HG03139 (cell line): ENCODE measurements at regions not wholly inside any gene's neighbourhood (a gene's known extent, or its start where the extent isn't known, plus 50 kb on each side); places are given as distances from the start of the nearest gene placed in this dataset.
"Not testable (repeated sequence)": the region's sequence is repeated elsewhere in the genome, so short reads cannot be mapped to it uniquely, and the experiment has no call there.

ENCODE experiments used
- ATAC-seq: cut with Tn5 transposase; IDR thresholded peaks from one replicate; pipeline ENCODE4 v1.9.1; 2021; ENCODE audit not compliant: unreplicated experiment

- no peak for ATAC-seq
These were observed 57.7 kb downstream of the RAD51AP2 start for GRCh38 chr2:17460371-17461086.

- ATAC-seq = no peak
These were observed 62.9 kb downstream of the RAD51AP2 start for GRCh38 chr2:17455343-17455742.

- ATAC-seq = not testable (repeated sequence)
These were observed 72.0 kb downstream of the RAD51AP2 start for GRCh38 chr2:17446191-17446590.

- ATAC-seq = no peak
These were observed 72.5 kb downstream of the RAD51AP2 start for GRCh38 chr2:17445744-17446143.

- no peak for ATAC-seq
These were observed 75.9 kb downstream of the RAD51AP2 start for GRCh38 chr2:17442334-17442733.

- ATAC-seq = no peak
These were observed 76.5 kb downstream of the RAD51AP2 start for GRCh38 chr2:17441790-17442189.

- ATAC-seq = no peak
These were observed 77.0 kb downstream of the RAD51AP2 start for GRCh38 chr2:17441055-17441771.

- no peak for ATAC-seq
These were observed 87.9 kb downstream of the RAD51AP2 start for GRCh38 chr2:17430326-17430725.

- no peak for ATAC-seq
These were observed 89.1 kb downstream of the RAD51AP2 start for GRCh38 chr2:17429130-17429529.

GRCh38 chr2:17427401-17427800, 90.8 kb downstream of the RAD51AP2 start:
- ATAC-seq = no peak

GRCh38 chr2:17426743-17427142, 91.5 kb downstream of the RAD51AP2 start:
- ATAC-seq = no peak

- ATAC-seq = no peak
These were observed 96.2 kb downstream of the RAD51AP2 start for GRCh38 chr2:17422061-17422460.

- ATAC-seq = no peak
These were observed 101.3 kb downstream of the RAD51AP2 start for GRCh38 chr2:17416884-17417391.

- ATAC-seq = no peak
These were observed 105.2 kb downstream of the RAD51AP2 start for GRCh38 chr2:17413036-17413435.

- no peak for ATAC-seq
These were observed 117.1 kb downstream of the RAD51AP2 start for GRCh38 chr2:17401096-17401495.

- no peak for ATAC-seq
These were observed 119.5 kb downstream of the RAD51AP2 start for GRCh38 chr2:17398770-17399169.

GRCh38 chr2:17388798-17389197, 129.4 kb downstream of the RAD51AP2 start:
- ATAC-seq = no peak

- no peak for ATAC-seq
These were observed 130.6 kb downstream of the RAD51AP2 start for GRCh38 chr2:17387591-17387990.

GRCh38 chr2:17386771-17387170, 131.5 kb downstream of the RAD51AP2 start:
- ATAC-seq = no peak

GRCh38 chr2:17380003-17380402, 138.2 kb downstream of the RAD51AP2 start:
- ATAC-seq = no peak

GRCh38 chr2:17375262-17375661, 143.0 kb downstream of the RAD51AP2 start:
- ATAC-seq = no peak

GRCh38 chr2:17373741-17374140, 144.5 kb downstream of the RAD51AP2 start:
- no peak for ATAC-seq
